H1 (cell line): ENCODE measurements at regions not wholly inside any gene's neighbourhood (a gene's known extent, or its start where the extent isn't known, plus 50 kb on each side); places are given as distances from the start of the nearest gene placed in this dataset.

Source experiments
- CTCF ChIA-PET: fragments of 300-600 bp; sonication (Branson Sonifier 250); formaldehyde crosslinking; loops from one replicate; lab custom pipeline; 2021; ENCODE audit not compliant: partially characterized antibody; lab: Charles Lee
- POLR2A ChIA-PET: fragments of 300-600 bp; sonication (Branson Sonifier 250); formaldehyde crosslinking; loops from one replicate; lab custom pipeline; 2021; ENCODE audit warnings: inconsistent platforms; ENCODE audit not compliant: partially characterized antibody; lab: Charles Lee
- DNase-seq, 2 experiments: peaks; one replicate each; pipeline versions ENCODE4 v3.0.0 to v3.0.0-alpha.2; 2010 to 2022; ENCODE audit warnings: low spot score in 2 of 2, low read depth in 1 of 2, mixed read lengths in 1 of 2
- FAIRE-seq: peaks from 2 replicates; lab custom pipeline; 2011; peaks lifted over from hg19 to GRCh38; lab: Jason Lieb, UNC
- H2AFZ ChIP-seq: 2 replicates; pipeline ENCODE4 v1.8.1; 2012; ENCODE audit warnings: low read length, inconsistent platforms
- H2AK5ac ChIP-seq: 2 replicates; pipeline ENCODE4 v1.6.1; 2013; ENCODE audit warnings: low read depth, low read length
- H2BK120ac ChIP-seq: replicated peaks from 2 replicates; pipeline ENCODE3; 2013; ENCODE audit warnings: low read depth, low read length, inconsistent platforms
- H2BK12ac ChIP-seq: 2 replicates; pipeline ENCODE4 v1.6.1; 2013; ENCODE audit warnings: low read depth, low read length
- H2BK15ac ChIP-seq: 2 replicates; pipeline ENCODE4 v1.6.1; 2013; ENCODE audit warnings: low read length
- H2BK20ac ChIP-seq: 2 replicates; pipeline ENCODE4 v1.6.1; 2013; ENCODE audit warnings: low read length
- H2BK5ac ChIP-seq: 2 replicates; pipeline ENCODE4 v1.6.1; 2013; ENCODE audit warnings: low read depth, low read length
- H3K14ac ChIP-seq: 2 replicates; pipeline ENCODE4 v1.6.1; 2013; ENCODE audit warnings: inconsistent platforms; ENCODE audit not compliant: insufficient read length
- H3K18ac ChIP-seq: 2 replicates; pipeline ENCODE4 v1.6.1; 2013; ENCODE audit warnings: low read length; ENCODE audit errors: extremely low read depth
- H3K23ac ChIP-seq: 2 replicates; pipeline ENCODE4 v1.6.1; 2013; ENCODE audit warnings: inconsistent platforms; ENCODE audit not compliant: insufficient read length
- H3K23me2 ChIP-seq: 2 replicates; pipeline ENCODE4 v1.6.1; 2013; ENCODE audit warnings: low read depth, low read length
- H3K27ac ChIP-seq: 2 replicates; pipeline ENCODE4 v1.6.1; 2011; ENCODE audit warnings: low read depth, low read length, inconsistent platforms
- H3K27me3 ChIP-seq, 4 experiments: replicated peaks in 1 of 4; 1 replicate in 1 of 4; 2 replicates in 3 of 4; pipeline versions ENCODE4 v1.6.1 to v1.8.1; 2011 to 2013; ENCODE audit warnings: low read length in 3 of 4, mild to moderate bottlenecking in 3 of 4, inconsistent platforms in 2 of 4, mixed read lengths in 2 of 4, moderate library complexity in 1 of 4; ENCODE audit not compliant: control insufficient read depth in 3 of 4, insufficient read depth in 3 of 4; ENCODE audit errors: extremely low read depth in 1 of 4
- H3K36me3 ChIP-seq, 4 experiments: 2 replicates each; pipeline versions ENCODE4 v1.6.1 to v1.8.1; 2011 to 2013; ENCODE audit warnings: mild to moderate bottlenecking in 4 of 4, low read length in 3 of 4, moderate library complexity in 2 of 4, control low read depth in 1 of 4, inconsistent platforms in 1 of 4; ENCODE audit not compliant: insufficient read depth in 4 of 4, control insufficient read depth in 2 of 4
- H3K4ac ChIP-seq: replicated peaks from 2 replicates; pipeline ENCODE3; 2013; ENCODE audit warnings: low read length, low read depth, mixed read lengths, inconsistent platforms; ENCODE audit not compliant: insufficient read length
- H3K4me1 ChIP-seq, 4 experiments: replicated peaks in 1 of 4; 1 replicate in 1 of 4; 2 replicates in 3 of 4; pipeline versions ENCODE4 v1.6.1 to v1.8.1; 2011 to 2013; ENCODE audit warnings: low read length in 3 of 4, inconsistent platforms in 2 of 4, mixed read lengths in 1 of 4; ENCODE audit not compliant: insufficient read depth in 4 of 4, control insufficient read depth in 3 of 4
- H3K4me2 ChIP-seq, 2 experiments: 2 replicates each; pipeline versions ENCODE4 v1.6.1 to v1.8.1; 2011 to 2013; ENCODE audit warnings: low read depth in 2 of 2, low read length in 2 of 2, control low read depth in 1 of 2, inconsistent platforms in 1 of 2, mild to moderate bottlenecking in 1 of 2; ENCODE audit not compliant: insufficient read depth in 1 of 2
- H3K4me3 ChIP-seq, 4 experiments: fragments of 200-600, 300-600 bp in 1 of 4; sonication (generic), shearing (Covaris generic), sonication (Bioruptor Twin) in 1 of 4; 2 replicates each; pipeline versions ENCODE4 v1.5.1 to v1.8.1; 2011 to 2016; ENCODE audit warnings: low read length in 4 of 4, low read depth in 3 of 4, control low read depth in 2 of 4, inconsistent platforms in 2 of 4, mild to moderate bottlenecking in 2 of 4, mixed read lengths in 1 of 4, moderate library complexity in 1 of 4; ENCODE audit not compliant: insufficient read depth in 2 of 4; ENCODE audit errors: extremely low read depth in 1 of 4
- H3K56ac ChIP-seq: replicated peaks from 2 replicates; pipeline ENCODE3; 2013; ENCODE audit warnings: low read depth, mild to moderate bottlenecking, mixed read lengths, low read length, inconsistent platforms; ENCODE audit not compliant: insufficient read length
- H3K79me1 ChIP-seq: 2 replicates; pipeline ENCODE4 v1.6.1; 2013; ENCODE audit warnings: low read depth, low read length, control low read depth
- H3K79me2 ChIP-seq, 2 experiments: 2 replicates each; pipeline versions ENCODE4 v1.6.1 to v1.8.1; 2012 to 2013; ENCODE audit warnings: low read length in 2 of 2, mild to moderate bottlenecking in 2 of 2, inconsistent platforms in 1 of 2; ENCODE audit not compliant: insufficient read depth in 2 of 2, control insufficient read depth in 1 of 2
- H3K9ac ChIP-seq, 4 experiments: replicated peaks in 1 of 4; 1 replicate in 1 of 4; 2 replicates in 3 of 4; pipeline versions ENCODE4 v1.6.1 to v1.8.1; 2011 to 2013; ENCODE audit warnings: low read depth in 3 of 4, low read length in 3 of 4, control low read depth in 2 of 4, mild to moderate bottlenecking in 2 of 4, moderate library complexity in 2 of 4, inconsistent platforms in 1 of 4; ENCODE audit errors: extremely low read depth in 1 of 4
- H3K9me3 ChIP-seq, 2 experiments: 2 replicates each; pipeline versions ENCODE4 v1.6.1 to v1.8.1; 2012 to 2013; ENCODE audit warnings: mild to moderate bottlenecking in 2 of 2, moderate library complexity in 2 of 2, control low read depth in 1 of 2, inconsistent platforms in 1 of 2, low read depth in 1 of 2, low read length in 1 of 2, mixed read lengths in 1 of 2; ENCODE audit not compliant: insufficient read depth in 2 of 2
- H4K20me1 ChIP-seq, 2 experiments: replicated peaks in 1 of 2; 2 replicates each; pipeline versions ENCODE3 to v1.8.1; 2011 to 2013; ENCODE audit warnings: inconsistent platforms in 2 of 2, low read length in 2 of 2, mild to moderate bottlenecking in 1 of 2; ENCODE audit not compliant: insufficient read depth in 2 of 2, control insufficient read depth in 1 of 2
- H4K5ac ChIP-seq: 2 replicates; pipeline ENCODE4 v1.6.1; 2013; ENCODE audit warnings: low read length, low read depth, mixed read lengths, inconsistent platforms; ENCODE audit not compliant: insufficient read length
- H4K8ac ChIP-seq: 2 replicates; pipeline ENCODE4 v1.8.0; 2013; ENCODE audit warnings: mild to moderate bottlenecking, moderate library complexity, low read length, inconsistent platforms; ENCODE audit not compliant: insufficient read depth; ENCODE audit errors: extremely low read depth
- H4K91ac ChIP-seq: replicated peaks from 2 replicates; pipeline ENCODE3; 2013; ENCODE audit warnings: low read length, mixed read lengths, inconsistent platforms; ENCODE audit not compliant: insufficient read length
- ATF2 ChIP-seq: IDR thresholded peaks from 2 replicates; pipeline ENCODE4 v1.6.1; 2012; ENCODE audit warnings: low read length, inconsistent platforms
- BRCA1 ChIP-seq: IDR thresholded peaks from 2 replicates; pipeline ENCODE4 v1.6.1; 2012; ENCODE audit warnings: low read depth, low read length, improper control_type of control experiment
- GABPA ChIP-seq: IDR thresholded peaks from 2 replicates; pipeline ENCODE4 v1.6.1; 2011; ENCODE audit warnings: mild to moderate bottlenecking, low read length, moderate library complexity, borderline replicate concordance; ENCODE audit not compliant: insufficient read depth
- GTF2F1 ChIP-seq: IDR thresholded peaks from 2 replicates; pipeline ENCODE4 v1.6.1; 2012; ENCODE audit warnings: low read depth, low read length, improper control_type of control experiment, borderline replicate concordance
- KDM1A ChIP-seq: fragments of 200-600, 300-600 bp; sonication (generic); IDR thresholded peaks from 2 replicates; pipeline ENCODE4 v1.7.1; 2016; ENCODE audit warnings: mild to moderate bottlenecking, low read length, borderline replicate concordance
- POLR2A ChIP-seq, 2 experiments: IDR thresholded peaks; 1 replicate in 1 of 2; 2 replicates in 1 of 2; pipeline ENCODE4 v1.6.1; 2011; ENCODE audit warnings: low read depth in 2 of 2, low read length in 2 of 2, mild to moderate bottlenecking in 2 of 2; ENCODE audit errors: control extremely low read depth in 1 of 2
- POLR2AphosphoS5 ChIP-seq: IDR thresholded peaks from 2 replicates; pipeline ENCODE4 v1.6.1; 2011; ENCODE audit warnings: low read depth, low read length
- POU5F1 ChIP-seq: IDR thresholded peaks from 2 replicates; pipeline ENCODE4 v1.6.1; 2011; ENCODE audit warnings: low read depth, mild to moderate bottlenecking, low read length, moderate library complexity
- RXRA ChIP-seq: IDR thresholded peaks from 2 replicates; pipeline ENCODE4 v1.6.1; 2011; ENCODE audit warnings: low read depth, mild to moderate bottlenecking, low read length, moderate library complexity; ENCODE audit not compliant: insufficient read depth
- SAP30 ChIP-seq: fragments of 300-600 bp; sonication (generic); IDR thresholded peaks from 2 replicates; pipeline ENCODE4 v1.7.1; 2012; ENCODE audit warnings: low read length, moderate library complexity, mild to moderate bottlenecking, inconsistent platforms; ENCODE audit not compliant: insufficient read depth, insufficient replicate concordance
- SIRT6 ChIP-seq: IDR thresholded peaks from one replicate; pipeline ENCODE4 v1.7.1; 2012; ENCODE audit warnings: low read length, inconsistent platforms
- SP4 ChIP-seq: IDR thresholded peaks from 2 replicates; pipeline ENCODE4 v1.6.1; 2012; ENCODE audit warnings: low read length, inconsistent platforms
- SUZ12 ChIP-seq: fragments of 200-600 bp; sonication (generic); IDR thresholded peaks from 2 replicates; pipeline ENCODE4 v1.6.1; 2012; ENCODE audit warnings: mild to moderate bottlenecking, inconsistent platforms, low read length, moderate library complexity, mixed read lengths
- ZNF274 ChIP-seq: IDR thresholded peaks from 2 replicates; pipeline ENCODE4 v1.7.0; 2012; ENCODE audit warnings: low read length, borderline replicate concordance; ENCODE audit errors: extremely low read depth
- WGBS, 2 experiments: shearing (Covaris generic) in 1 of 2; methylation state at CpG; one replicate each; pipeline versions ENCODE4 v1.1.6 to v1.1.7; 2013 to 2015; ENCODE audit warnings: low lambda C conversion rate in 2 of 2, mixed read lengths in 2 of 2, inconsistent platforms in 1 of 2, low coverage in 1 of 2, missing lambda C conversion rate in 1 of 2; ENCODE audit not compliant: insufficient replicate concordance in 2 of 2, insufficient coverage in 1 of 2, insufficient read length in 1 of 2; ENCODE audit errors: extremely low coverage in 1 of 2, missing lambda C conversion rate in 1 of 2; 5-methylcytosine and 5-hydroxymethylcytosine counted together

GRCh38 chr2:238553159-238553558 lies 126.4 kb downstream of the ASB1 start:
- Histone ChIP-seq H2BK5ac (no peak overlapping the region), H4K8ac (no peak overlapping the region), H3K36me3 (no peaks in the 10 kb centered on the region; a peak in 1 of 8 replicates), H3K18ac (no peak overlapping the region), H4K5ac (no peak overlapping the region), H3K4me3 (no peak overlapping the region), H3K23ac (no peak overlapping the region), H3K4me1 (peaks cover 0 to 3% (median 1%) of the 10 kb centered on the region in 4 experiments; a peak in 6 of 7 replicates), H3K4me2 (no peak overlapping the region), H3K27me3 (no peaks in the 10 kb centered on the region; a peak in 1 of 7 replicates), H3K23me2 (peaks cover 3% of the 10 kb centered on the region; the same call in 1 of the 2 replicates), H2BK15ac (no peak overlapping the region), H3K4ac (no peak overlapping the region), H3K27ac (no peak overlapping the region), H2BK12ac (no peak overlapping the region), H3K79me2 (no peaks in the 10 kb centered on the region), H2BK20ac (no peak overlapping the region), H3K79me1 (no peaks in the 10 kb centered on the region), H3K56ac (no peak overlapping the region), H2AK5ac (no peak overlapping the region), H2BK120ac (no peak overlapping the region), H3K14ac (no peak overlapping the region), H3K9ac (no peak overlapping the region), H3K9me3 (peaks cover 0 to 12% of the 10 kb centered on the region in 2 experiments; a peak in 2 of 4 replicates), H2AFZ (no peak overlapping the region), H4K20me1 (no peaks in the 10 kb centered on the region), H4K91ac (no peak overlapping the region)
- ChIA-PET POLR2A (no interaction called here), CTCF (no interaction called here)
- DNase-seq (no peak), FAIRE-seq (no peak)
- 89% methylated on average over 4 of the region's 4 CpGs; no CpG with 5 or more reads in 1 of the 2 experiments for WGBS, 2 experiments
- TF ChIP-seq GTF2F1 (no peak), POLR2A (IDR thresholded peaks at IDR 0.05; ENCODE audit: control extremely low read depth in 1 of 2, low read depth in 2 of 2, low read length in 2 of 2) (no peak), GABPA (no peak), RXRA (no peak), POLR2AphosphoS5 (no peak), KDM1A (no peak), SUZ12 (no peak), ZNF274 (no peak), BRCA1 (no peak), SP4 (no peak), SIRT6 (no peak), ATF2 (no peak), POU5F1 (no peak), SAP30 (no peak)
